ENCODE measurements at regions not wholly inside any gene's neighbourhood (a gene's known extent, or its start where the extent isn't known, plus 50 kb on each side); places are given as distances from the start of the nearest gene placed in this dataset.

GRCh38 chr11:98965358-98965757 lies 55.4 kb upstream of the CNTN5 start:
- no peak overlapping the region for H3K4me3 Mint-ChIP-seq
- CTCF ChIA-PET = no interaction called here

GRCh38 chr11:98965775-98966174 lies 55.0 kb upstream of the CNTN5 start:
- no peaks in the 10 kb centered on the region for H3K9me3 Mint-ChIP-seq (ENCODE audit: insufficient read depth)
- Histone ChIP-seq H3K4me3 (ENCODE audit: control extremely low read depth in 1 of 5, extremely low read depth in 1 of 5, insufficient read depth in 1 of 5, low read depth in 2 of 5, low read length in 4 of 5) (no peak overlapping the region), H3K36me3 (replicated peaks in 1 of 2; ENCODE audit: control extremely low read depth in 1 of 2, control insufficient read depth in 1 of 2, extremely low read depth in 1 of 2, insufficient read depth in 2 of 2, low read length in 1 of 2) (no peaks in the 10 kb centered on the region), H3K4me2 (replicated peaks; ENCODE audit: low read depth, low read length, poor library complexity, severe bottlenecking) (no peak overlapping the region), H3K79me2 (ENCODE audit: control insufficient read depth, insufficient read depth, low read length) (no peaks in the 10 kb centered on the region), H3K9ac (ENCODE audit: low read length) (no peak overlapping the region), H3K9me3 (ENCODE audit: control extremely low read depth in 1 of 3, control insufficient read depth in 2 of 3, insufficient read depth in 1 of 3, low read length in 2 of 3) (no peaks in the 10 kb centered on the region), H4K20me1 (ENCODE audit: control insufficient read depth, insufficient read depth, low read length, poor library complexity, severe bottlenecking) (no peaks in the 10 kb centered on the region), H3K27me3 (replicated peaks in 1 of 4; ENCODE audit: control extremely low read depth in 1 of 4, control insufficient read depth in 3 of 4, insufficient read depth in 4 of 4, low read length in 3 of 4) (no peaks in the 10 kb centered on the region), H3K4me1 (ENCODE audit: control insufficient read depth in 2 of 2, insufficient read depth in 2 of 2, low read length in 2 of 2) (no peaks in the 10 kb centered on the region), H2AFZ (ENCODE audit: insufficient read depth, low read depth, low read length, poor library complexity, severe bottlenecking) (no peak overlapping the region), H3K27ac (ENCODE audit: low read length in 2 of 2) (no peak overlapping the region)
- no peak overlapping the region for H3K4me3 Mint-ChIP-seq
- CTCF ChIA-PET = no interaction called here
- POLR2A ChIA-PET = no interaction called here
- intact Hi-C loops (cut with micrococcal nuclease) = no loop called here
- ATAC-seq (ENCODE audit: low read depth) (no peak), DNase-seq (no peak)
- H3K27ac Mint-ChIP-seq = no peak overlapping the region
- H3K4me1 Mint-ChIP-seq = no peaks in the 10 kb centered on the region
- H3K27me3 Mint-ChIP-seq = no peaks in the 10 kb centered on the region
- TF ChIP-seq CTCF (IDR thresholded peaks at IDR 0.05) (no peak), EZH2 (IDR thresholded peaks at IDR 0.05; ENCODE audit: borderline replicate concordance, insufficient read depth, low read depth, low read length, poor library complexity, severe bottlenecking) (no peak)

More at GRCh38 chr11:98965358-98965757, 55.4 kb upstream of the CNTN5 start:
- DNase-seq = no peak
- Histone ChIP-seq H3K4me3 (ENCODE audit: control extremely low read depth in 1 of 5, extremely low read depth in 1 of 5, insufficient read depth in 1 of 5, low read depth in 2 of 5, low read length in 4 of 5) (no peak overlapping the region), H3K9ac (ENCODE audit: low read length) (no peak overlapping the region), H3K27ac (ENCODE audit: low read length in 2 of 2) (no peak overlapping the region), H3K9me3 (ENCODE audit: control extremely low read depth in 1 of 3, control insufficient read depth in 2 of 3, insufficient read depth in 1 of 3, low read length in 2 of 3) (no peaks in the 10 kb centered on the region), H3K4me2 (replicated peaks; ENCODE audit: low read depth, low read length, poor library complexity, severe bottlenecking) (no peak overlapping the region), H3K79me2 (ENCODE audit: control insufficient read depth, insufficient read depth, low read length) (no peaks in the 10 kb centered on the region), H4K20me1 (ENCODE audit: control insufficient read depth, insufficient read depth, low read length, poor library complexity, severe bottlenecking) (no peaks in the 10 kb centered on the region), H3K27me3 (replicated peaks in 1 of 4; ENCODE audit: control extremely low read depth in 1 of 4, control insufficient read depth in 3 of 4, insufficient read depth in 4 of 4, low read length in 3 of 4) (no peaks in the 10 kb centered on the region), H3K36me3 (replicated peaks in 1 of 2; ENCODE audit: control extremely low read depth in 1 of 2, control insufficient read depth in 1 of 2, extremely low read depth in 1 of 2, insufficient read depth in 2 of 2, low read length in 1 of 2) (no peaks in the 10 kb centered on the region), H2AFZ (ENCODE audit: insufficient read depth, low read depth, low read length, poor library complexity, severe bottlenecking) (no peak overlapping the region), H3K4me1 (ENCODE audit: control insufficient read depth in 2 of 2, insufficient read depth in 2 of 2, low read length in 2 of 2) (no peaks in the 10 kb centered on the region)
- TF ChIP-seq CTCF (IDR thresholded peaks at IDR 0.05) = no peak
- TF ChIP-seq EZH2 (IDR thresholded peaks at IDR 0.05; ENCODE audit: borderline replicate concordance, insufficient read depth, low read depth, low read length, poor library complexity, severe bottlenecking) = no peak
- no peaks in the 10 kb centered on the region for H3K9me3 Mint-ChIP-seq (ENCODE audit: insufficient read depth)
- no peak overlapping the region for H3K27ac Mint-ChIP-seq
- intact Hi-C loops (cut with micrococcal nuclease) = no loop called here
- no peaks in the 10 kb centered on the region for H3K27me3 Mint-ChIP-seq
- H3K4me1 Mint-ChIP-seq = no peaks in the 10 kb centered on the region
- no peak for ATAC-seq (ENCODE audit: low read depth)
- POLR2A ChIA-PET = no interaction called here
- WGBS (ENCODE audit: insufficient coverage) = no CpG with 5 or more reads among the region's 1 CpG
